Kidney capillary endothelial cell (primary cell): ENCODE measurements at regions not wholly inside any gene's neighbourhood (a gene's known extent, or its start where the extent isn't known, plus 50 kb on each side); places are given as distances from the start of the nearest gene placed in this dataset.
"Not testable (repeated sequence)": the region's sequence is repeated elsewhere in the genome, so short reads cannot be mapped to it uniquely, and the experiment has no call there.

Experiments used
- DNase-seq: peaks from one replicate; pipeline ENCODE4 v3.0.0-alpha.2; 2018; ENCODE audit warnings: low spot score

DNA sequence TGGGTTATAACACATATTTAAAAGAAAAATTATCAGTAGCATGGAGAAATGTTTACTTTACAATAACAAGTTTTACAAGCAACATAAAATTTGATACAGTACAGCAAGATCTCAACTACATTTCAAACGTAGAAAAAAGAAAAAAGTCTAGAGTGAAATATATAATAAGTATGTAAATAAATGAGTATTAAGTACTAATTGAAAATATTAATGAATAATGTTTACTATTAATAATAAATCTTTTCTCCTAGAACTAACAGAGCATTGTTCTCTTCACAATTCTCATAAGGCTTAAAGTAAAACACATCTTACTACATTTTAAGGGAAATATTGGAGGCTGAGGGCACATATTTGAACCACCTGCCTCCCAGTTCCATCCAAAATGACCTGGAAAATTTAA is 72.1 kb downstream of the TMEM212 start:
- no peak for DNase-seq

DNA sequence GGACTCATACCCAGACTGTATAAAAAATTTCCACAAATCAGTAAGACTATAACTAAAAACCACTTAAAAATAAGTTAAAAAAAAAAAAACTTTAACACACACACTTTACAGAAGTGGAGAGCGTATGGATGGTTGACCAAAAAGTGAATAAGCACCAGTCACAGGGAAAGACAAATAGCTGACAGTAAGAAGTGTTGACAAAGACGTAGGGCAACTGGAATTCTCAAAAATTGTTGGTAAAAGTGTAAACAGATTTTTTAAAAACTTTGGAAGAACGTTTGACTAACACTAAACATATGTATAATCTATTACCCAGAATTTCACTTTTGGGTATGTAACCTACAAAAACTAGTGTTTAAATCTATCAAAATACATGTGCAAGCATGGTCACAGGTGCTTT is 73.7 kb downstream of the TMEM212 start:
- DNase-seq: no peak

DNA sequence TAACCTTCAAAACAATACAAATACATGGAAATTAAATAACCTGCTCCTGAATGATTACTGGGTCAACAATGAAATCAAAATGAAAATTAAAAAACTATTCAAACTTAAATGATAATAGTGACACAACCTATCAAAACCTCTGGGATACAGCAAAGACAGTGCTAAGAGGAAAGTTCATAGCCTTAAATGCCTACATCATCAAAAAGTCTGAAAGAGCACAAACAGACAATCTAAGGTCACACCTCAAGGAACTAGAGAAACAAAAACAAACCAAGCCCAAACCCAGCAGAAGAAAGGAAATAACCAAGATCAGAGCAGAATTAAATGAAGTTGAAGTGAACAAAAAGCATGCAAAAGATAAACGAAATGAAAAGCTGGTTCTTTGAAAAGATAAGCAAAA is 79.5 kb downstream of the TMEM212 start:
- DNase-seq: not testable (repeated sequence)

DNA sequence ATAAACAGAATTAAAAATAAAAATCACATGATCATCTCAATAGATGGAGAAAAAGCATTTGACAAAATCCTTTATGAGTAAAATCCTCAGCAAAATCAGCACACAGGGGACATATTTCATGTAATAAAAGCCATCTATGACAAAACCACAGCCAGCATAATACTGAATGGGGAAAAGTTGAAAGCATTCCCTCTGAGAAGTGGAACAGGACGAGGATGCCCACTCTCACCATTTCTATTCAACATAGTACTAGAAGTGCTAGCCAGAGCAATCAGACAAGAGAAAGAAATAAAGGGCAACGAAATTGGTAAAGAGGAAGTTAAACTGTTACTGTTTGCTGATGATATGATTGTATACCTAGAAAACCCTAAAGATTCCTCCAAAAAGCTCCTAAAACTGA is 80.5 kb downstream of the TMEM212 start:
- not testable (repeated sequence) for DNase-seq

DNA sequence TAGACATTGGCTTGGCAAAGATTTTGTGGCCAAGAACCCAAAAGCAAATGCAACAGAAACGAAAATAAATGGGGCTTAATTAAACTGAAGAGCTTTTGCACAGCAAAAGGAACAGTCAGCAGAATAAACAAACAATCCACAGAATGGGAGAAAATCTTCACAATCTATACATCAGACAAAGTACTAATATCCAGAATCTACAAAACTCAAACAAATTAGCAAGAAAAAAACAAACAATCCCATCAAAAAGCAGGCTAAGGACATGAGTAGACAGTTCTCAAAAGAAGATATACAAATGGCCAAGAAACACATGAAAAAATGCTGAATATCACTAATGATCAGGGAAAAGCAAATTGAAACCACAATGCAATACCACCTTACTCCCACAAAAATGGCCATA is 81.7 kb downstream of the TMEM212 start:
- not testable (repeated sequence) for DNase-seq

DNA sequence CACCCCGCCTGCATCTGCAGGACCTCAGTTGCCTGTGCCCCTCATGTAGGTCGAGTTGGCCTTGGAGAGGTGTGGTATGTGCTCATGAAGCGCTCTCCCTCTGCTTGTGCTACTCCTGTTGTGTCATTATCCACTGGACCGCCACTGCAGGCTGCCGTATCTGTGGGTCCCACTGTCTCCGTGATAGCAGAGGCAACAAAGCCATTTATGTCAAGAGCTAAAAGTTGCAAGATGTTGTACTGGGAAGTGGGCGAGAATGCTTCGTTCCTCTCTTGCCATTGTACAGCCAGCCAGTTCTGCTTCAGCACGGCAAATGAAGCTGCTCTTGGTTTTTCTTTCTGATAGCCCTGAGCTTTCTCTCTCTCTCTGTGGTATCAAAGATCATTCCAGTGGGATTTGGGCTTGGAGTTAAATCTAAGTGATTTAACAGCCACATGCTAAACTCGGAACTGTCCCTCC is 89.0 kb downstream of the TMEM212 start:
- no peak for DNase-seq

DNA sequence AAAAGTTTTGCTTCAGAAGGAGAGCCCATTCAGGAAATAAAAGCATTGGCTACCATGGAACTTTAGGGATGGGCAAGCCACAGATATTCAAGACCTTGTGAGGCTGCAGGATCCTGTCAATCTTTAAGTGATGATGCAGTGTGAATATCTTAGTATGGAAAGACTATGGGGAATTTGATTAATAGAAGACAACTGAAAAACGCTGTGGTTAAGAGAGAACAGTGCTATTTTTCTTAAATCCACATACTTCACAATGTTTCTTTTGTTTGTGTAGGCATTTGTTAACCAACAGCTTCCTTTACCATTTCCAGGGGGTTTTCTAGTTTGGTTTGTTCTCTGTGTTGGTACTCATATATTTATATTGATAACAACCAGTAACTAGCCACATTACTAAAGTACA is 90.3 kb downstream of the TMEM212 start:
- DNase-seq: no peak

DNA sequence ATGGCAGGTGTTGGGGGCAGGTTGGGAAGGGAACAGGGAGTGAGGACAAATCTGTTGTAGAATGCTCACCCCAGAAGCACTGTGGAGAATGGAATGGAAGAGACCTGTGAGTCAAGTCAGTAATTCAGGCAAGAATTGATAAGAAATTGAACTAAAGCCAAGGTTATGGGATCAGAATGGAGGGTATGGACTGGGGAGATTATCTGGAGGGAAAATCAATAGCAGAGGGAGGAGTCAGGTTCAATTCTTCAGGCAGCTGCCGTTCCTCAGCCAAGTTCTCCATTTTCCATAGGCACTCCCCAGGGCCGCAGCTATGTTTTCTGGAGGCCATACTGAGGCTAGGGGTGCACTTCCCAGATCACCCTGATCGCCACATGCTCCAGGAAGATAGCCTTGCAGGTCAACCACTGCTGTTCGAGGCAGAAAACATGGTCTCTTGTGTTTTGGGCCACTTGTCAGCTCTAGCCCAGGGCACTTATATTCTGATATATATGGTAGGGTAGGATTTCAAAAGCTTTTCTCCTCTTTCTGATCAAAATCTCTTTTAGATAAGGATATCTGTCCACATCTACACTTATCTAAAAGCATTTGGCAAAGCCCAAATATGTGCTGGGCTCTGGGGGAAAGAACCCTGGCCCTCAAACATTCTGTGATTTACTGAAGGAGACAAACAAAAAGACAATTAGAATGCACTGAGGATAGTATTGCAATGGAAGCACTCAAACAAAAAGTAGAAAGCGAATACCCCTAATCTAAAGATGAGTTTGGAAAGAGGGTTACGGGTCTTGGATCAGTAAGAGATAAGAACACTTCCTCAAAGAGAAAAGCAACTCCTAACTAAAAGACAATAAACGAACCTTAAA is 92.3 kb downstream of the TMEM212 start:
- DNase-seq: no peak

DNA sequence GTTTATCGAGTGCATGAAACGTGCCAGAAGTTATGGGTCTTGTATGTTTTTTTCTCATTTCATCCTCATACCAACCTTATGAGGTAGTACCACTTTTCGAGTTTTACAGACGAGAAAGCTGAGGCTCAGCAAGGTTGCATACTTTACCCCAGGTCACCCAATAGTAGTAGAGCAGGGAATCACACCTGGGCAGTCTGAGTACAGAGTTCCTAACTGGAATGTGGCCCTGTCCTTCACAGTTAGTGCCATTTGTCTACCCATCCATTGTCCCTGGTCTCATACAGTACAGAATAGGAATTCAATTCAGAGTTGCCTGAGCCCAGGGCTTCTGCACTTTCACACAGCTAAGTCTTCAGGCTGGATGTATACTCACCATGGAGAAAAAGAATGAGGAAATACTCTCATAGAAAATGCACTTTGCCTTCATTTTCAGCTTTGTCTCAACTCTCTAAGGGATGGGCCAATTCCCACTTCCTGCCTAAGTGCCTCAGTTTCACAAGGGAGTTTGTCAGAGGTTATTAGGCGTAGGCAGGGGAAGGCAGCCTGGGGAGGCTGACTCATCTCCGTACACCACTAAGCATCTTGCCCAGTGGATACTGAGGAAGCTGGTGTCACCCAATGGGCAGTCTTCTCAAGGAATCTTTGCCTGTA is 93.2 kb downstream of the TMEM212 start:
- DNase-seq: no peak

DNA sequence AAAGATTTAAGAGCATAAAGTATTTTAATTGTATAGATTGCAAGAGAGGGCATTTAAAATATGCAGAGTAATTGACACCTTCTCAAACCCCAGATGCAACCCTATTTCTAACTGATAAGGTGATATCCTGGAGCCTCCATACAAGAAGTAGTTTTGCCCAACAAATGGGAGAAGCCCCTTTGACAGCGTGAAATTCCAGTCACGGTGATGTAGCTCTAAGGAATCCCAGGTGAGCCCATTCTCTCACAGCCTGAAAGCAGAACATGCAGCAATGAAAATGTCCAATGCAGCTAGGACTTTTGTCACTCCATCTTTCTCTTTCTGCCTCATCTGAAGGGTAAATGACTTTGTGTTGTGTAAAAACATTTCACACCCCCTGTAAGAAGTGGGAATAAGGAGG is 96.4 kb downstream of the TMEM212 start:
- DNase-seq: no peak

DNA sequence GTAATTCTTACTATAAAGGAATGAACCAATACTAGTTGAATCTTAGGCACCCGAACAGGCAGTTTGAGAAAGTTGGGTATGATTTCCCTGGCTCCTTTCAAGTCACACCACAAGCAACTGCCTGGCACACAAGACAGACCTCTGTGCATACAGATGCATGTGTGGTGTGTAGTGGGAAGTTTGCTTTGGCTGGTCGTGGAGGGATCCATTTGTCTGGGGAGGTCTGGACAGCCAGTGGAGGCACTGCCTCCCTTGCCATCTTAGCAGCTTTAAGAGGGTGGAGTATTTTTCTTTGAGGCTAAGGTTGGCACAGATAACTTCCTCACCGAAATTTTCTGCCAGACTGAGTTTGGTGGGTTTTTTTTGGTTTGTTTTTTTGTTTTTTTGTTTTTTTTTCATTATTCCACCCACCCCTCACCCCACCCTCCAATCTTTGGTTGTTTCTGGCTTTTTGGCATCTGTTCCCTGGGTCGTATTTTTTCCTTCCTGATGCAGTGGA is 97.1 kb downstream of the TMEM212 start:
- DNase-seq: no peak

DNA sequence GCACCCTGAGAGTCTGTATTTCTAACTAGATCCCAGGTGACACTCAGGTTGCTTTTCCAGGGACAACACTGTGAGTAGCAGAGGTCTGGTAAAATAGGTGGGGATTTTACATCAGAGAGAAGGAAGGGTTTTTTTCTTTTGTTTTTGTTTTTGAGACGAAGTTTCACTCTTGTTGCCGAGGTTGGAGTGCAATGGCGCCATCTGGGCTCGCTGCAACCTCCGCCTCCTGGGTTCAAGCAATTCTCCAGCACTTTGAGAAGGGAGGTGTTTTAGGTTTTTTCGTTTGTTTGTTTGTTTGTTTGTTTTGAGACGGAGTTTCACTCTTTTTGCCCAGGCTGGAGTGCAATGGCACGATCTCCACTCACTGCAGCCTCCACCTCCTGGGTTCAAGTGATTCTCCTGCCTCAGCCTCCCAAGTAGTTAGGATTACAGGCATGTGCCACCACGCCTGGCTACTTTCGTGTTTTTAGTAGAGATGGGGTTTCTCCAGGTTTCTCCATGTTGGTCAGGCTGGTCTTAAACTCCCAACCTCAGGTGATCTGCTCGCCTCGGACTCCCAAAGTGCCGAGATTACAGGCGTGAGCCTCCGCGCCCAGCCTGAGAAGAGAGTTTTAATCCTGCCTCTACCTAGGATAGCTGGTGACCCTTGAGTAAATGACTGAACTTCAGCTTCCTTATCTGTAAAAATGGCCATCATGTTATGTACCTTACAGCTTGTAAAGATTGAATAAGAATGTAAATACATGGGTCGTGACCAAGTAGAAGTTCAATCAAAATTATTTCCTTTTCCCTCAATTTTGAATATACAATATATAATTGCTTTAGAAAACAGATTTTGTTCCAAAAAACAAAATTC is 95.9 kb upstream of the FNDC3B start:
- no peak for DNase-seq

DNA sequence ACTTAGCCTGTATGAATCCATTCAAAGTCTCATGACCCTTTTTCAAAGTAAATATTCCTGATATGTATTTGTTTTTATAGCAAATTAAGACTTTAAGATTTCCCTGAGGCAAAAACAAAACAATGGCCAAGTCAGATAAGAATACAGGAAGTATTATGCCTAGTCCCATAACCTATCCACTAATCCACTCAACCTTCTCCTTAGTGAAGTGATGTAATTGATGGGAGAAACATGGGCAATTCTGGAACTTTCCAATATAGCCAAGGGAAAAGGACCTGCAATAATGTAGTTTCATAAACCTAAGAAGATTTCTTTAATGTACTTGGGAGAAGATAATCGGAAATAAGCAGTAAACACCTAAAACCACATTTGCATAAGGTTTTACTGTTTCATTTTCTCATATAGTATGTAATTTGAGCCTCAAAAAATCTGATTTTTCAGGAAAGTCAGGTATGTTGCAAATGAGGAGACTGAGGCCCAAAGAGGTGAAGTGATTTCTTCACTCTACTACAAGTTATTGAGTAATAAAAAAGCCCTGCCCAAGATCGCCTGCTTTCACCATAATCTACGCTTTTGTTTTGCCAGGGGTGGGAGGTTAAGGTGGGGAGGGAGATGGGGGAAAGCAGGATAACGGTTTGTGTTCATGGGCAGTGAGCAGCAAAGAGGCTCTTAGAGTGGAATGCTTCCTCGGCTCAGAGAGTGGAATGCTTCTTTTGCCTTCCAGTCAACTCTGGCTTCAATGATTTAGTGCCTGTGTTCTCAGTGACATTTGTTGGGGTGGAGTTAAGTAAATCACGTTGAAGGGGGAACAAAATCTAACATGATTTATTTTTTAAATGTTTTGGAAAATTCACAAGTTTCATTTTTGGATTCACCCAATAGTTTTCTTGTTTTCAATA is 95.0 kb upstream of the FNDC3B start:
- DNase-seq: no peak

DNA sequence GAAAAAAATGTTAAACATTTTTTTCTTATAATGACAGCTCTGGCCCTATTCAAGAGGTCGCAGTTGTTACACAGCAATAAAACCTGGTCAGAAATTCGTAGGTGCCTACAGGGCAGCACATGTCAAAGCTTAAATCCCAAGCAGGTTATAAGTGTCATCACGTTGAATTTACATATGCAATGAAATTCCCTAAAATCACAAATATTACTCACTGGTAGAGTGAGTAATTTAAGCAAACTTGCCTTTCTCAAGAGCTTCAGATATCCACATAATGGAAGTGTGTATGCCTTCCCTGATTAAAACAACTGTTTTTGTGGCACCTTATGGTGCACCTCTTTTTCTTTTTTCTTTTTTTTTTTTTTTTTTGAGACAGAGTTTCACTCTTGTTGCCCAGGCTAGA is 90.7 kb upstream of the FNDC3B start:
- no peak for DNase-seq

DNA sequence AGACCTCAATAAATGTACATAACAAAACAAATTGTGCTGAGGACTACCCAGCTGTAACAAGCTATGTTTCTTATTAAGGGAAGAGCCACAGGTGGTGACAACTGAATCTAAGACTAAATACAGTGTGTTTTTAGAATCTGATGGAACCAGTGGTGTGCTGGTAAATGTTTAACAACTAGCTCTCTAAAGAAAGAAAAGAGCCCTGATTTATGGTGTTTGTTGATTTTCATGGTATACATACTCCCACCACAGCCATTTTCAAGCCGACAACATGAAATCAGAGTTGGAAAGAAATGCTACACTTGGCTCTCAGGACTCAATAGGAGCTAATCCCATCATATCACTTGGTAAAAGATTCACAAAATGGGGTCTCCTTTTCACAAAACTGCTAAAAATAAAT is 89.8 kb upstream of the FNDC3B start:
- no peak for DNase-seq

DNA sequence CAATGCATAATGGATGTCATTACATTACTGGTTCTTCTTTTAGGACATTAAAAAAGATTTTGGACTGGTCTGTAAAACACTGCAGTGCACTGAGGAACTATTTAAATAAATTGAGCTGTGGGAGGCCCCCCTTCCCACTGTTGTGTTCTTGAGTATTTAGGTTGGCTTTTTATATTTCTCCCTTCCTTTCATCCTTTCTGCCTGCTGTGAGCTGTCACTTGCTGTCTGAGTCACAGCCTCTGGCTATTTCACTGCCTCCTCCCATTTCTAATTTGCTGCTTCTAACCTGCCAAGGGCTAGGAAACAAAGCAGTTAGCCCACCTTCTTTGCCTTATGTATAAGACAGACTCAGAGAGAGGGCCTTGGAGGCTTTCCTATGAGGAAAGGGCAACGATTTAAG is 89.0 kb upstream of the FNDC3B start:
- DNase-seq: peak; percentile 17

DNA sequence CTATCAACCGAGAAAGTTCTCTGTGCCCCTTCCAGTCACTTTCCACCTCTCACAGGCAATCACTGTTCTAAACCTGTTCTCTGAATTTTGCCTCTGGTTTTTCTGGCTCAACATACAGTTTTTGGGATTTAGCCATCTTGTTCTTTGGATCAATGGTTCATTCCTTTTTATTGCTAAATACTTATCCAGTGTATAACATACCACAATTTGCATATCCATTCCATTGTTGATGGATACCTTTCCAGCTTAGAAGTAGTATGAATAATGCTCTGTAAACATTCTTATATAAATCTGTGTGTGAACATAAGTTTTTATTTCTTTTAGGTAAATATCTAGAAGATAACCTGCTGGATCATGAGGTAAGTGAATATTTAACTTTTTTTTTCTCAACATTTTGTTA is 87.8 kb upstream of the FNDC3B start:
- DNase-seq: no peak

DNA sequence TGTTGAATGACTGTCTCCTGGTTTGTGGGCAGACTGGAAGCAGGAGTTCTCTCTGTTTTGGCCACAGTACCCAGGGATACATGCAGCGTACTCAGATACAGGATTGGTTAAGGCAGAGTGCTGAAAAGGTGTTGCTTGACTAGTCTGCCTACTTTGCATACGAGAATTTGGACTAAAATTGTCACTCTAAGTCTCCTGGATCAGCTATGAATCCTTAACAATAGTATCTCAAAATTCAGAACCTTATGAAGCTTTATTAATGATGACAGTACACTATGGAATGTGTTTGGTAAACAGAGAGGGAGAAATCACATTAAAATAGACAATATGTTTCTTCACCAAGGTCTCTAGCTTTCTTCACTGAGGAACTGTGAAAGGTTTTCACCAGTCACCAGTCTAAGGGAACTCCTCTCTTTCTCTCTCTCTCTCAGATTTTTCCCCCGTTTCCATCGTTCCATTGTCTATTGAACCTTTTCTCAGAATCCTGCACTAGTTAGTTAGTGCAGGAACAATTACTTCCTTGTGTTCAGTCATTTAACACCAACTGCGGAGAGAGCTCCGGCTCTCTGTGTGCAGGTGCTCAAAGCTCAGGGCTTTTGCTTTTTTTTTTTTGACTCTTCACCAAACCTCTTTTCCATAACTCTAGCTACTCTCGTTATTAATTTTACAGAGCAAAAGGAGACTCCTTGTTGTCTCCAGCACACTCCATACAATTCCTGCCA is 85.9 kb upstream of the FNDC3B start:
- no peak for DNase-seq

DNA sequence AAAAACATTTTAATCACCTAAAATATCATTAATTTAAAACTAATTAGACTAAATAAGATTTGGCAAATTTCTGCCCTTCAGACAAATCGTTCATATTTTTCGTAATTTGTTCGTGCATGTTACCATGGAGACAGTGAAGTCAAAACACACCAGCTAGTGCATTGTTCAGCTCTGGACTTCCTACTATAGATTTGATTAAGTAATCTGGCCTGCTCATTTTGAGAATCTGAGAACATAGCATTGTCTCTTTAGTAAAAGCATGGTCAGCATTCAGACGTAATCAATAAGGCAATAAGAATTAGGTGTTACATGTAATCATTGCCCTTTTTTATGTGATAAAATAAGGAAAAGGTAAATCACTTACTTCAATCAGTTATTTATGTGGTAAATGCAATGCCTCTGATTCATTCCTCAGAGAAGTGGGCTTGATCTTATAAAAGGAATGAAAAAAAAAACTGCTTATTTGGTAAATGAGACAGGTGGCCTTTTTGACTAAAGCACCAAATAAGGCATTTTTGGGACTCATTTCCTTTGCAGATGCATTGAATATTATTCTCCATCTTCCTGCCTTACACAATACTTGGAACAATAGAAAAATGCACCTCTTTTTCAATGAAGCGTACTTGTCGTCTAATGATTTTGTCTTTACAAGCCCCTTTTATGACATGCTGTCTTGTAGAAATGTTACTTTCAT is 84.5 kb upstream of the FNDC3B start:
- DNase-seq: peak; percentile 40

DNA sequence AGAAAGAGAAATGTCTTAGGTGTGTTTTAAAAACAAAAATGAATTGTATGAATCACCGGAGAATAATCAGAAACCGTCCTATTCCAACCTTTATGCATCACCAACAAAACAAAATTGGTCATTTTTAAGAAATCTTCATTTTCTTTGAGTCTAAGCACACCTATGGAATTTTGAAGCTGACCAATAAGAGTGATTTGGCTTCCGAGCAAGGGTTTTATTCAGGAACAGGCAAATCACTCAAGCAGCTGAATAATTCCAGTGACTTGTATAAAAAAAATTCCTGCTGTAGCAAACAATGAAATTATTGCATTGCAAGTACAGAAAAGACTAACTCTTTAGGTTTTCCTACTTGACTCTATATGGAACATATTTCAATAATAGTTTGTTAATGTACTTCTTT is 83.8 kb upstream of the FNDC3B start:
- no peak for DNase-seq
